HL-60 (cell line): ENCODE measurements at regions not wholly inside any gene's neighbourhood (a gene's known extent, or its start where the extent isn't known, plus 50 kb on each side); places are given as distances from the start of the nearest gene placed in this dataset.

ENCODE experiments used
- DNase-seq, 2 experiments: peaks; one replicate each; pipeline ENCODE4 v3.0.0-alpha.2; 2010 to 2020; ENCODE audit warnings: low read depth in 1 of 2, low spot score in 1 of 2
- H3K27ac ChIP-seq: fragments of 250-450 bp; sonication (Bioruptor Pico); replicated peaks from 2 replicates; pipeline ENCODE4 v1.5.1; 2020; ENCODE audit warnings: mild to moderate bottlenecking, moderate library complexity
- H3K27me3 ChIP-seq: fragments of 250-450 bp; sonication (Bioruptor Pico); 2 replicates; pipeline ENCODE4 v1.5.1; 2021; ENCODE audit warnings: mild to moderate bottlenecking, moderate library complexity; ENCODE audit not compliant: insufficient read depth, poor library complexity, severe bottlenecking
- H3K4me3 ChIP-seq: replicated peaks from 2 replicates; pipeline ENCODE4 v1.5.1; 2011; ENCODE audit warnings: mild to moderate bottlenecking, control low read depth, low read length; ENCODE audit not compliant: insufficient read depth
- CTCF ChIP-seq: IDR thresholded peaks from one replicate; pipeline ENCODE4 v1.5.1; 2011; ENCODE audit warnings: low read length, control low read depth, inconsistent platforms; ENCODE audit not compliant: insufficient read depth
- GABPA ChIP-seq: IDR thresholded peaks from 2 replicates; pipeline ENCODE4 v1.6.1; 2012; ENCODE audit warnings: low read depth
- POLR2AphosphoS5 ChIP-seq: IDR thresholded peaks from 2 replicates; pipeline ENCODE4 v1.6.1; 2012; ENCODE audit warnings: low read depth
- REST ChIP-seq: IDR thresholded peaks from 2 replicates; pipeline ENCODE4 v1.6.1; 2012; ENCODE audit warnings: low read depth; ENCODE audit not compliant: insufficient replicate concordance
- SPI1 ChIP-seq: IDR thresholded peaks from 2 replicates; pipeline ENCODE4 v1.6.1; 2012; ENCODE audit warnings: low read depth, mild to moderate bottlenecking, borderline replicate concordance

GRCh38 chr9:27787891-27788290 lies 214.6 kb upstream of the C9orf72 start:
- no peak for TF ChIP-seq SPI1
- TF ChIP-seq REST = no peak
- no peak for TF ChIP-seq POLR2AphosphoS5
- no peak for TF ChIP-seq CTCF
- no peak for TF ChIP-seq GABPA
- Histone ChIP-seq H3K27ac (no peak overlapping the region), H3K4me3 (no peak overlapping the region), H3K27me3 (no peaks in the 10 kb centered on the region)
- DNase-seq = no peak

- DNase-seq = no peak
- Histone ChIP-seq H3K27ac (no peak overlapping the region), H3K4me3 (no peak overlapping the region), H3K27me3 (no peaks in the 10 kb centered on the region)
- TF ChIP-seq SPI1 (no peak), POLR2AphosphoS5 (no peak), REST (no peak), GABPA (no peak), CTCF (no peak)
Observed at GRCh38 chr9:27791311-27791710, 218.0 kb upstream of the C9orf72 start.

- no peak for DNase-seq
- Histone ChIP-seq H3K27me3 (no peaks in the 10 kb centered on the region), H3K27ac (no peak overlapping the region), H3K4me3 (no peak overlapping the region)
- no peak for TF ChIP-seq CTCF
- TF ChIP-seq SPI1 = no peak
- TF ChIP-seq POLR2AphosphoS5 = no peak
- no peak for TF ChIP-seq GABPA
- TF ChIP-seq REST = no peak
Observed at GRCh38 chr9:27792971-27793689, 219.8 kb upstream of the C9orf72 start.
